Inflammatory macrophage treated with lipopolysaccharide for 1 hour (primary cell): ENCODE measurements at regions not wholly inside any gene's neighbourhood (a gene's known extent, or its start where the extent isn't known, plus 50 kb on each side); places are given as distances from the start of the nearest gene placed in this dataset.

Experiments
- DNase-seq, 2 donors: peaks; one replicate each; pipeline ENCODE4 v3.0.0-alpha.2; 2020 to 2022

DNA sequence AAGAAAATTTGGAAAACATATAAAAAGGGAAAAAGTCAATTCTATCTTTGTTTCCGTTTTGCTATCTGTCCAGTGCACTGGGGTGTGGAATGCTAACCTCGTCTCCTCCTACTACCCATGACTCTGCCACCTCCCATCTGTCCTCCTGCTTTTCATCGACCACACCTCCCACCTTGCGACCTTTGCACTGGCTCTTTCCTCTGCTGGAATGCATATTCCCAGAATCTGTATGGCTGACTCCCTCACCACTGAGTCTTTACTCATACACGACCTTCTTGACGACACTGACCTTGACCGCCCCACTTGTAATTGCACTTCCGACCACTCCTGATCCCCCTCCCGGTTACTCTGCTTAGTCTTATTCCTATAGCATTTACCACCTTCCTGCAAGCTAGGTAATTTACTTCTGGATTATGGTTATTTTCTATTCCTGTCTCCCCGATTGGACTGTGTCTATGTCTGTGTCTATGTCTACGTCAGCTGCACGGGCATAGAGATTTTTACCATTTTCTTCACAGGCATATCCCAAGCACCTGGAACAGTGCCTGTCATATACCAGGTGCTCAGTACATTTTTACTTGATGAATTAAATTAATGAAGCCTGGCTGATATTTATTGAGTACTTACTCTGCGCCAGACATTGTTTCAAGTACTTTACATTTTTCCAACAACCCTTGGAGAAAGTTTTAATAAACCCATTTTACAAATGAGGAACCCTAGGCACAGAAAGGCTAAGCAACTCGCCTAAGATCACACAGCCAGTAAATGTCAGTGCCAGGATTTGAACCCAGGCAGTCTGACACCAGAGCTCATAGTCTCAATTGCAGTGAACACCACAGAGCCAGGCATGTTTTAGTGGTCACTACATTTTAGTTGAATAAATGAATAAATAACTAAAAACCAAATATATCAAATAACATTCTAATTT, 54.0 kb upstream of the SLC22A11 start:
- DNase-seq, result no peak

DNA sequence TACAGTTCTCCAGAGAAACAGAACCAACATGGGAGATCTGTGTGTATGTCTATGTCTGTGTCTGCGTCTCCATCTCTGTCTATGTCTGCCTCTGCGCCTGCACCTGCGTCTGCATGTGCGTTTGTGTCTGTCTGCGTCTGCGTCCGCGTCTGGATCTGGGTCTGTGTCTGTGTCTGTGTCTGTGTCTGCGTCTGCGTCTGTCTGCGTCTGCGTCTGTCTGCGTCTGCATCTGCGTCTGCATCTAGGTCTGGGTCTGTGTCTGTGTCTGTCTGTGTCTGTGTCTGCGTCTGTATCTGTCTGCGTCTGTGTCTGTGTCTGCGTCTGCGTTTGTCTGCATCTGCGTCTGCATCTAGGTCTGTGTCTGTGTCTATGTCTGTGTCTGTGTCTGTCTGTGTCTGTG, 53.1 kb upstream of the SLC22A11 start:
- no peak for DNase-seq

DNA sequence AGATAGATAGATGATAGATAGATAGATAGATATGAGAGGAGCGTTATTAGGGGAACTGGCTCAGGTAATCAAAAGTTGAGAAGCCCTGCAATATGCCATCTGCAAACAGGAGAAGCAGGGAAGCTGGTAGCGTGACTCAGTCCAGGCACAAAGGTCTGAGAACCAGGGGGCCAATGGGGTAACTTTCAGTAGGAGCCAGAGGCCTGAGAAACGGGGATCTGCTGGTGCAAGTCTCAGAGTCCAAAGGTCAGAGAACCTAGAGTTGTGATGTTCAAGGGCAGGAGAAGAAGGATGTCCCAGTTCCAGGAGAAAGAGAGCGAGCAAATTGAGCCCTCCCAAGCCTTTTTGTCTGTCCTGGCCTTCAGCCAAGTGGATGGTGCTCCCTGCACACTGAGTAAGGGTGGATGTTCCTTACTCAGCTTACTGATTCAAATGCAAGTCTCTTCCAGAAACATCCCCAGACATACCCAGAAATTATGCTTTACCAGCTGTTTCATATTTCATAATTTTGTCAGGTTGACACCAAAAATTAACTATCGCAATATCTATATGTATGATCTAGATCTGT, 52.5 kb upstream of the SLC22A11 start:
- no peak for DNase-seq

DNA sequence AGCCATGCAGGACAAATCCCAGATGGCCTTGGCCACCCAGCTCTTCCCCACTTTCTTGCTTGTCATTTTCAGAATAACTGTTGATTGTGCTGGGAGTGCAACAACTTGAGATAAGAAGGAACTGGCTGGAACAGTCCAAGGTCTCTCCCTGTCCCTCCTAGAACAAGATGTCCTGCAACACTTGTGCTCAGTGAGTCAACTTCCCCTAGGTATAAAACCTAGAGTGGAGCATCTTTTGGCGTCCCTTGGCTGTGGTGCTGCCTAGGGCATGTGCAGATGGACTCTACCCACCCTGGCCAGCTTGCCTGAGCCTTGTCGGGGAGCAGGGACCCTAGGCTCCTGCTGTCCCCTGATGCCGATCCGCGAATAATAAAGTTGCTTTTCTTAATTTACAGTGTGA, 50.7 kb upstream of the SLC22A11 start:
- no peak for DNase-seq
